ENCODE measurements at regions not wholly inside any gene's neighbourhood (a gene's known extent, or its start where the extent isn't known, plus 50 kb on each side); places are given as distances from the start of the nearest gene placed in this dataset.
"Not testable (repeated sequence)": the region's sequence is repeated elsewhere in the genome, so short reads cannot be mapped to it uniquely, and the experiment has no call there.

- DNase-seq, result no peak
Observed at GRCh38 chr7:89934101-89934500, 220.2 kb upstream of the STEAP1 start.

- no peak for DNase-seq
Observed at GRCh38 chr7:89943525-89944050, 210.7 kb upstream of the STEAP1 start.

GRCh38 chr7:89958525-89959068 is 195.7 kb upstream of the STEAP1 start:
- no peak for DNase-seq

- DNase-seq, result no peak
Observed at GRCh38 chr7:89966067-89966664, 188.1 kb upstream of the STEAP1 start.

- no peak for DNase-seq
Observed at GRCh38 chr7:89975577-89975976, 178.7 kb upstream of the STEAP1 start.

GRCh38 chr7:89987665-89988064 is 166.6 kb upstream of the STEAP1 start:
- no peak for DNase-seq

GRCh38 chr7:89988074-89988473 is 166.2 kb upstream of the STEAP1 start:
- no peak for DNase-seq

GRCh38 chr7:89989454-89989853 is 164.8 kb upstream of the STEAP1 start:
- no peak for DNase-seq

GRCh38 chr7:89994483-89994882 is 159.8 kb upstream of the STEAP1 start:
- no peak for DNase-seq

GRCh38 chr7:89998554-89998953 is 155.7 kb upstream of the STEAP1 start:
- no peak for DNase-seq

GRCh38 chr7:90005836-90006235 is 148.4 kb upstream of the STEAP1 start:
- no peak for DNase-seq

GRCh38 chr7:90007001-90007654 is 147.1 kb upstream of the STEAP1 start:
- no peak for DNase-seq

- no peak for DNase-seq
Observed at GRCh38 chr7:90007831-90008230, 146.4 kb upstream of the STEAP1 start.

- no peak for DNase-seq
Observed at GRCh38 chr7:90022213-90022612, 132.1 kb upstream of the STEAP1 start.

- DNase-seq, result no peak
Observed at GRCh38 chr7:90025771-90026170, 128.5 kb upstream of the STEAP1 start.

GRCh38 chr7:90033850-90034249 is 120.4 kb upstream of the STEAP1 start:
- DNase-seq, result no peak

- no peak for DNase-seq
Observed at GRCh38 chr7:90053094-90053493, 101.2 kb upstream of the STEAP1 start.

GRCh38 chr7:90061077-90061476 is 93.2 kb upstream of the STEAP1 start:
- DNase-seq, result no peak

GRCh38 chr7:90064370-90064769 is 89.9 kb upstream of the STEAP1 start:
- no peak for DNase-seq

- no peak for DNase-seq
Observed at GRCh38 chr7:90067171-90067570, 87.1 kb upstream of the STEAP1 start.

- DNase-seq, result not testable (repeated sequence)
Observed at GRCh38 chr7:90070238-90070637, 84.0 kb upstream of the STEAP1 start.

- no peak for DNase-seq
Observed at GRCh38 chr7:90078921-90079320, 75.3 kb upstream of the STEAP1 start.

- DNase-seq, result no peak
Observed at GRCh38 chr7:90081621-90082020, 72.6 kb upstream of the STEAP1 start.

GRCh38 chr7:90092506-90092905 is 61.8 kb upstream of the STEAP1 start:
- no peak for DNase-seq

Data from midbrain (tissue), 1 donor.